ENCODE measurements at regions not wholly inside any gene's neighbourhood (a gene's known extent, or its start where the extent isn't known, plus 50 kb on each side); places are given as distances from the start of the nearest gene placed in this dataset.
"Not testable (repeated sequence)": the region's sequence is repeated elsewhere in the genome, so short reads cannot be mapped to it uniquely, and the experiment has no call there.

- ChIA-PET CTCF (no interaction called here), POLR2A (ENCODE audit: low non-redundant PET) (no interaction called here)
- Histone ChIP-seq H3K36me3 (ENCODE audit: insufficient read depth, low read length, poor library complexity, severe bottlenecking) (no peaks in the 10 kb centered on the region), H3K4me3 (ENCODE audit: low read depth, low read length, poor library complexity, severe bottlenecking) (no peak overlapping the region), H3K4me1 (ENCODE audit: insufficient read depth, low read length, poor library complexity, severe bottlenecking) (no peaks in the 10 kb centered on the region), H3K27me3 (replicated peaks; ENCODE audit: insufficient read depth, low read depth, low read length, poor library complexity) (no peaks in the 10 kb centered on the region), H3K27ac (ENCODE audit: low read depth, low read length, poor library complexity, severe bottlenecking) (no peak overlapping the region), H3K9me3 (ENCODE audit: low read depth, low read length, poor library complexity, severe bottlenecking) (peaks cover 36% of the 10 kb centered on the region)
- no peak for DNase-seq (ENCODE audit: low spot score)
- no TSS peak for BruUV-seq (replicated peaks)
- intact Hi-C loops (cut with micrococcal nuclease; ENCODE audit: unreplicated experiment) = no loop called here
- TF ChIP-seq, protein P1, sequence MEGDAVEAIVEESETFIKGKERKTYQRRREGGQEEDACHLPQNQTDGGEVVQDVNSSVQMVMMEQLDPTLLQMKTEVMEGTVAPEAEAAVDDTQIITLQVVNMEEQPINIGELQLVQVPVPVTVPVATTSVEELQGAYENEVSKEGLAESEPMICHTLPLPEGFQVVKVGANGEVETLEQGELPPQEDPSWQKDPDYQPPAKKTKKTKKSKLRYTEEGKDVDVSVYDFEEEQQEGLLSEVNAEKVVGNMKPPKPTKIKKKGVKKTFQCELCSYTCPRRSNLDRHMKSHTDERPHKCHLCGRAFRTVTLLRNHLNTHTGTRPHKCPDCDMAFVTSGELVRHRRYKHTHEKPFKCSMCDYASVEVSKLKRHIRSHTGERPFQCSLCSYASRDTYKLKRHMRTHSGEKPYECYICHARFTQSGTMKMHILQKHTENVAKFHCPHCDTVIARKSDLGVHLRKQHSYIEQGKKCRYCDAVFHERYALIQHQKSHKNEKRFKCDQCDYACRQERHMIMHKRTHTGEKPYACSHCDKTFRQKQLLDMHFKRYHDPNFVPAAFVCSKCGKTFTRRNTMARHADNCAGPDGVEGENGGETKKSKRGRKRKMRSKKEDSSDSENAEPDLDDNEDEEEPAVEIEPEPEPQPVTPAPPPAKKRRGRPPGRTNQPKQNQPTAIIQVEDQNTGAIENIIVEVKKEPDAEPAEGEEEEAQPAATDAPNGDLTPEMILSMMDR (conservative IDR thresholded peaks at IDR 0.05; ENCODE audit: low read depth, low read length) = no peak
- no peak for TF ChIP-seq EZH2 (IDR thresholded peaks at IDR 0.05; ENCODE audit: borderline replicate concordance, low read depth, low read length, poor library complexity, severe bottlenecking)
Observed at GRCh38 chr16:35598696-35599332, 2139.4 kb downstream of the TP53TG3F start.

DNA sequence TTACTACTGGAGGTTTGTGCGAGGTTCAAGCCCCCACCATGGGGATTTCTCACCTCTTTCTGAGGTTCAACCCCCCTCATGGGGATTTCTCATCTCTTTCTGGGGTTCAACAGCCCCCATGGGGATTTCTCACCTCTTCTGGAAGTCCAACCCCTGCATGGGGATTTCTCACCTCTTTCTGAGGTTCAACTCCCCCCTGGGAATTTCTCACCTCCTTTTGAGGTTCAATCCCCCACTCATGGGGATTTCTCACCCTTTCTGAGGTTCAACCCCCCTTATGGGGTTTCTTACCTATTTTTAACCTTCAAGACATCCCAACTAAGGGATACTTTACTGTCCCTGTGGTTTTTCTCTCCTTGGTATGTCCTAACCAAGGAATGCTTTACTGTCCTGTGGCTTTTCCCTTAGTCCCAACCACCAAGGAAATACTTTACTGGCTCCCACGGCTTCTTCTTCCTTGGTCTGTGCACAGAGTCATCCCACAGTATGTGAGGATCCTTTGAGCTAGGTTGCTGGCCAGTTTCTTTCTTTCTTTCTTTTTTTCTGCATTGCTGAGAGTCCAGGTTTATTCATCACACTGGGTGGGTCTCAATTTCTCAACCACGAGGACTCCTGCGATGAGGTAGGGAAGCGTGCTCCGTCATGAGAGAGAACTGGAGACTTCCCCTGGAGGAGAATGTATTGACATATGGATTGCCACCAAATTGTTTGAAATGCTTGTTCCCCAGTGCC is 2140.2 kb downstream of the TP53TG3F start:
- Histone ChIP-seq H3K4me3 (ENCODE audit: low read depth, low read length, poor library complexity, severe bottlenecking) (no peak overlapping the region), H3K36me3 (ENCODE audit: insufficient read depth, low read length, poor library complexity, severe bottlenecking) (no peaks in the 10 kb centered on the region), H3K4me1 (ENCODE audit: insufficient read depth, low read length, poor library complexity, severe bottlenecking) (no peaks in the 10 kb centered on the region), H3K27me3 (replicated peaks; ENCODE audit: insufficient read depth, low read depth, low read length, poor library complexity) (no peaks in the 10 kb centered on the region), H3K9me3 (ENCODE audit: low read depth, low read length, poor library complexity, severe bottlenecking) (peaks cover 36% of the 10 kb centered on the region), H3K27ac (ENCODE audit: low read depth, low read length, poor library complexity, severe bottlenecking) (no peak overlapping the region)
- intact Hi-C loops (cut with micrococcal nuclease; ENCODE audit: unreplicated experiment) = loop anchor here (5.0 to 10.0 kb wide), 2 partner anchors 75 to 98 kb away; no protein-coding TSS in a partner anchor
- CTCF ChIA-PET = no interaction called here
- no peak for DNase-seq (ENCODE audit: low spot score)
- TF ChIP-seq, protein P1 (conservative IDR thresholded peaks at IDR 0.05; ENCODE audit: low read depth, low read length) = no peak
- TF ChIP-seq EZH2 (IDR thresholded peaks at IDR 0.05; ENCODE audit: borderline replicate concordance, low read depth, low read length, poor library complexity, severe bottlenecking) = no peak
- POLR2A ChIA-PET (ENCODE audit: low non-redundant PET) = no interaction called here
- BruUV-seq (replicated peaks) = no TSS peak

GRCh38 chr16:35600161-35600555 is 2140.7 kb downstream of the TP53TG3F start:
- H3K4me3 ChIP-seq (ENCODE audit: low read depth, low read length, poor library complexity, severe bottlenecking); DNase-seq (ENCODE audit: low spot score); H3K36me3 ChIP-seq (ENCODE audit: insufficient read depth, low read length, poor library complexity, severe bottlenecking); H3K27me3 ChIP-seq (replicated peaks; ENCODE audit: insufficient read depth, low read depth, low read length, poor library complexity); H3K4me1 ChIP-seq (ENCODE audit: insufficient read depth, low read length, poor library complexity, severe bottlenecking); H3K27ac ChIP-seq (ENCODE audit: low read depth, low read length, poor library complexity, severe bottlenecking); POLR2A ChIA-PET (ENCODE audit: low non-redundant PET); BruUV-seq (replicated peaks); CTCF ChIA-PET: not testable (repeated sequence)
- H3K9me3 ChIP-seq (ENCODE audit: low read depth, low read length, poor library complexity, severe bottlenecking) = peaks cover 36% of the 10 kb centered on the region
- intact Hi-C loops (cut with micrococcal nuclease; ENCODE audit: unreplicated experiment) = loop anchor here (5.0 to 10.0 kb wide), 2 partner anchors 75 to 97 kb away; no protein-coding TSS in a partner anchor
